Mucosa of descending colon (tissue), 3 donors: ENCODE measurements at regions not wholly inside any gene's neighbourhood (a gene's known extent, or its start where the extent isn't known, plus 50 kb on each side); places are given as distances from the start of the nearest gene placed in this dataset.
"Not testable (repeated sequence)": the region's sequence is repeated elsewhere in the genome, so short reads cannot be mapped to it uniquely, and the experiment has no call there.

Source experiments
- ATAC-seq: fragments of 200-7000 bp; cut with Tn5 transposase; one replicate; pipeline ENCODE4 v1.9.1; 2020; ENCODE audit warnings: mild to moderate bottlenecking, moderate library complexity
- DNase-seq, 3 donors: peaks; one replicate each; pipeline ENCODE4 v3.0.0-alpha.2; 2020
- H3K36me3 ChIP-seq: fragments of 200-600 bp; one replicate; pipeline ENCODE4 v1.8.0; 2021; ENCODE audit warnings: low read depth, mild to moderate bottlenecking
- H3K4me1 ChIP-seq: fragments of 200-600 bp; one replicate; pipeline ENCODE4 v1.8.0; 2021; ENCODE audit warnings: low read depth, mild to moderate bottlenecking
- H3K4me3 ChIP-seq: fragments of 200-600 bp; one replicate; pipeline ENCODE4 v1.8.0; 2021; ENCODE audit warnings: mild to moderate bottlenecking
- H3K9me3 ChIP-seq: fragments of 200-600 bp; one replicate; pipeline ENCODE4 v1.8.0; 2021; ENCODE audit warnings: mild to moderate bottlenecking
- intact Hi-C, 2 donors: fragments of 100-400 bp; cut with DNase I in 1 of 2; cut with micrococcal nuclease in 1 of 2; formaldehyde crosslinking; loops; one replicate each; pipeline versions ENCODE4 v1.11.0 to v1.11.1; 2022; cut with DNase I, micrococcal nuclease
- TF ChIP-seq, protein P1 (sequence below): fragments of 200-600 bp; IDR thresholded peaks from one replicate; pipeline ENCODE4 v1.8.0; 2022; ENCODE audit warnings: antibody characterized with exemption, mild to moderate bottlenecking
- donor health status: DM: no; HTN: no; CAD: no; lungs with moderate emphysema.
- donor health status: DM: no; HTN: no; CAD: no.
- donor health status: DM: no; HTN: yes; CAD: no.

DNA sequence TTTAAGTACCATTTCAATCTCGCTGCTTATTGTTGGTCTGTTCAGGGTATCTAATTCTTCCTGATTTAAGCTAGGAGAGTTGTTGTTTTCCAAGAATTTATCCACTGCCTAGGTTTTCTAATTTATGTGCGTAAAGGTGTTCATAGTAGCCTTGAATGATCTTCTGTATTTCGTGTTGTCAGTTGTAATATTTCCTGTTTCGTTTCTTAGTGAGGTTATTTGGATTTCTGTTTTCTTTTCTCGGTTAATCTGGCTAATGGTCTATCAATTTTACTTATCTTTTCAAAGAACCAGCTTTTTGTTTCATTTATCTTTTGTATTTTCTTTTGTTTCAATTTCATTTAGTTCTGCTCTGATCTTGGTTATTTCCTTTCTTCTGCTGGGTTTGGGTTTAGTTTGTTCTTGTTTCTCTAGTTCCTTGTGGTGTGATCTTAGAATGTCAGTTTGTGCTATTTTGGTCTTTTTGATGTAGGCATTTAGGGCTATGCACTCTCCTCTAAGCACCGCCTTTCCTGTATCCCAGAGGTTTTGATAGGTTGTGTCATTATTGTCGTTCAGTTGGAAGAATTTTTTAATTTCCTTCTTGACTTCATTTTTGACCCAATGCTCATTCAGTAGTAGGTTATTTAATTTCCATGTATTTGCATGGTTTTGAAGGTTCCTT is 92.5 kb upstream of the CSRP2 start:
- H3K9me3 ChIP-seq, H3K4me3 ChIP-seq, H3K36me3 ChIP-seq, DNase-seq, H3K4me1 ChIP-seq, ATAC-seq, intact Hi-C loops: not testable (repeated sequence)

DNA sequence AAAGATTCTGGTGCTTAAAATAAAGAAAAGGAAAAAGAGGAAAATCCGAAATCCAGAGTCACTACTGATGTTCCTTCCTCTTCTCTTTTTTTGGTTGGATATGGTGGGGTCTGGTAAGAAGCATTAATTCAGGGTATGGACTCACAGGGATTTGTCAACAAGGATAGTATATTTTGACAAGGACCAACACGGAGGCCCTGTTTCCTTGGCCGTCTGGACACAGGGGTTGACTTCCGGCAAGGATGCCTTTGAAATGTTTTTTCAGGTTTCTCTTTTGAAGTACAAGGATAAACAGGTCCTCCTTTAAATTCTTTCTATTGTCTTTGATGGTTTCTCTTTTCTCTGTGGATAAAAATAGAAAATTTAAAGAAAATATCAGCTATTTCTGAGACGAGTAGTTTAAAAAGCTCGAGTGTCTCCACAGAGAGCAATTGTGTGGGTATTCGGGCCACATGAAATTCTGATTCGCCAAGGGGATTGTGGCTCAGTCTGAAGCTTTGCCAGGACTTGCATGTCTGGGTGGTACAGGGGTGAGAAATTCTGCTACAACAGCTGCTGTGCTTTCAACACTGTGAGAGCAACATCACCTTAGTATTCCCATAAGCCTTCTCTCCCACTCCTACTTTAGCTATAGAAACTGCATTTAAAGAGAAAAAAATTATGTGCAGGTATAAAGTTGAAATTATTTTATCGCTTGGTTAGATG is 88.5 kb upstream of the CSRP2 start:
- H3K36me3 ChIP-seq = no peaks in the 10 kb centered on the region
- H3K4me3 ChIP-seq = no peak overlapping the region
- ATAC-seq = no peak
- no peaks in the 10 kb centered on the region for H3K9me3 ChIP-seq
- TF ChIP-seq, protein P1, sequence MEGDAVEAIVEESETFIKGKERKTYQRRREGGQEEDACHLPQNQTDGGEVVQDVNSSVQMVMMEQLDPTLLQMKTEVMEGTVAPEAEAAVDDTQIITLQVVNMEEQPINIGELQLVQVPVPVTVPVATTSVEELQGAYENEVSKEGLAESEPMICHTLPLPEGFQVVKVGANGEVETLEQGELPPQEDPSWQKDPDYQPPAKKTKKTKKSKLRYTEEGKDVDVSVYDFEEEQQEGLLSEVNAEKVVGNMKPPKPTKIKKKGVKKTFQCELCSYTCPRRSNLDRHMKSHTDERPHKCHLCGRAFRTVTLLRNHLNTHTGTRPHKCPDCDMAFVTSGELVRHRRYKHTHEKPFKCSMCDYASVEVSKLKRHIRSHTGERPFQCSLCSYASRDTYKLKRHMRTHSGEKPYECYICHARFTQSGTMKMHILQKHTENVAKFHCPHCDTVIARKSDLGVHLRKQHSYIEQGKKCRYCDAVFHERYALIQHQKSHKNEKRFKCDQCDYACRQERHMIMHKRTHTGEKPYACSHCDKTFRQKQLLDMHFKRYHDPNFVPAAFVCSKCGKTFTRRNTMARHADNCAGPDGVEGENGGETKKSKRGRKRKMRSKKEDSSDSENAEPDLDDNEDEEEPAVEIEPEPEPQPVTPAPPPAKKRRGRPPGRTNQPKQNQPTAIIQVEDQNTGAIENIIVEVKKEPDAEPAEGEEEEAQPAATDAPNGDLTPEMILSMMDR = no peak
- H3K4me1 ChIP-seq = no peaks in the 10 kb centered on the region
- no peak for DNase-seq
- intact Hi-C loops = no loop called here

DNA sequence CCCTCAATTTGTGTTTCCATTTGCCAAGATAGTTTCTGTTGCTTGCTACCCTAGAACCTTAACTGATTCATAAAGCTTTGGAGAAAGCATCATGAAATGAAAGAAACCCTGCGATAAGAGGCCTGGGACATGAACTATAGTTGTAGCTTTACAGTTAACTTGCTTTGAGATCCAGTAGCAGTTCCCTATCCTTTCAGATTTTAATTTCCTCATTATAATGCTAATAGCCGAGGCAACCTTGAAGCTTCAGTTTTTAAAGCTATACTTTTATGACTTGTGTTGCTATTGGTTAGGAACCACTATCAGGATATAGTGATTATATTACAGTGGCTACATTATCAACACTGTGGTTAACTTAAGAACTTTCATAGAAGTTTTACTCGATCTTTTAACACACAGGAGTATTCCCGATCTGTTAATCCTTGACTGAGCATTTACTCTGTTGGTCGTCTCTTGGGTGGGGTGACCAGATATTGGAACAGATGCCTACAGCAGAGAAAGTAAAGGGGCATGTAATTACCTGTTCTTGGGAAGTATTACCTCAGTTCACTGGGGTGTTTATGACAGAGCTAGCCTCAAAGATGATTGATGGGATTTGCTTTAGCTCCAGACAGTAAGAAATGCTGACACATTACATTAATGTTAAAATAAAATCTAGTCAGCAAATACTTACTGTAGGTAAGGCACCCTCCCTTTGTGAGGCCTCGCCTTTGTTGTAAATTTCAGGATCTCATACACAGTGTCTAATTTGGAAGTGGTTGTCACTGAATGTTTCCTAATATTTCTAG is 86.2 kb upstream of the CSRP2 start:
- TF ChIP-seq, protein P1 = no peak
- DNase-seq = no peak
- ATAC-seq = no peak
- intact Hi-C loops = no loop called here
- Histone ChIP-seq H3K36me3 (no peaks in the 10 kb centered on the region), H3K4me3 (no peak overlapping the region), H3K4me1 (no peaks in the 10 kb centered on the region), H3K9me3 (no peaks in the 10 kb centered on the region)

DNA sequence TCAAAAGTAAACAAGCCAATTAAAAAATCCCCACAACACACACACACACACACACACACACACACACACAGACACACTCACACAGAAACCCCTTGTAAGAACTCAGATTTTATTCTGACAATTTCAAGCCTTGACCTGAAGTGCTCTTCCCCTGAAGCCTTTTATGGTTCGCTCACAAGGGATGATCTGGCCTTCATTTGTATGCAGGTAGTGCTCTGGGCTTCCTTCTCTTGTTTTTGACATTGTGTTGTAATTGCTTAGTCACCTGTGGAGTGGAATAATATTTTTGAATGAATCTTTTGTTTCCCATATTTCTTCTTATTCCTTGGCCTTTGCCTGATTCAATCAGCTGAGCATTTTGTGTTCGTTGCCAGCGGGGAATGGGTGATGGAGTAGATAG is 83.3 kb upstream of the CSRP2 start:
- intact Hi-C loops = no loop called here
- no peaks in the 10 kb centered on the region for H3K9me3 ChIP-seq
- no peak for DNase-seq
- TF ChIP-seq, protein P1 = no peak
- H3K4me1 ChIP-seq = no peaks in the 10 kb centered on the region
- no peak overlapping the region for H3K4me3 ChIP-seq
- H3K36me3 ChIP-seq = no peaks in the 10 kb centered on the region
- no peak for ATAC-seq

DNA sequence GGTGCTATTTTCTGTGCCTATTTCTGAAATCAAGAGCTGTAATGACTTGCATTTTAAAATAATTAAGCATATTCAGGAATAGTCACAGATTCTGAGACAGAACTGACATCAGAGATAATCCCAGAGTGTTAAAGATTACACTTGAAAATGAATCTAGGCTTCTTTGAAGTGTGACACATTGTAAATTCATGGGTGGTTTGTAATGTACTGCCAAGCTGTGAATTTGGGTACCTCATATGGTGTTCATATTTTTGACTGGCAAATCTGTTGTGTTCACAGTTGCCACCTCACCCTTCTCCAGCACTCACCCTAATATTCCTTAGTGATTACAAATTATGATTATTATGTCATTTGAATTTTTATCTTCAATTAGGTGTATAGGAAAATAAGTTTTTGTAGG is 78.5 kb upstream of the CSRP2 start:
- intact Hi-C loops = no loop called here
- TF ChIP-seq, protein P1 = no peak

DNA sequence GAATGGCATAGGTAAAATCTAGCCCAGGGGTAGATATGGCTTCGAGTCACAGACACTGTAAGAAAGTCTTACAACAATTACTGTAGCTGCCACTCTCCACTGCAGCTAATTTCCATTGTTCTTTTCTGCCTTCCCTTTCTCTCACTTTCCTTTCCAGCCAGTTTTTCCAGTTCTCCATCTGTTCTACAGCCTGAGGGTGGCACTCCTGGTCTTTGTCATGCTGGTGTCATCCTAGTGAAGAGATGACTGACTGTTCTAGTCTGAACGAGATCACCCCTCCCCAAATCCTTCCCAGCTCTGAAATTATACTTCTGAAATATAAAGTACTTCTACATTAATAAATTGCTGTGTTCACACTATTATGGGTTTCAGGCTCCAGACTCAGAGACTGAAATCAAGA is 74.2 kb upstream of the CSRP2 start:
- H3K4me3 ChIP-seq = no peak overlapping the region
- no peak for DNase-seq
- no peaks in the 10 kb centered on the region for H3K36me3 ChIP-seq
- TF ChIP-seq, protein P1 = no peak
- no peaks in the 10 kb centered on the region for H3K4me1 ChIP-seq
- no peak for ATAC-seq
- no peaks in the 10 kb centered on the region for H3K9me3 ChIP-seq
- intact Hi-C loops = no loop called here

More for the DNA sequence above, 78.5 kb upstream of the CSRP2 start:
- DNase-seq (no peak), ATAC-seq (no peak)
- no peak overlapping the region for H3K4me3 ChIP-seq
- no peaks in the 10 kb centered on the region for H3K9me3 ChIP-seq
- H3K36me3 ChIP-seq = no peaks in the 10 kb centered on the region
- H3K4me1 ChIP-seq = no peaks in the 10 kb centered on the region
